GM12872 (cell line): ENCODE measurements at regions not wholly inside any gene's neighbourhood (a gene's known extent, or its start where the extent isn't known, plus 50 kb on each side); places are given as distances from the start of the nearest gene placed in this dataset.

Source experiments
- CTCF ChIP-seq: IDR thresholded peaks from 3 replicates; pipeline ENCODE4 v1.5.1; 2011; ENCODE audit warnings: low read depth, mild to moderate bottlenecking, low read length, moderate library complexity; ENCODE audit not compliant: insufficient read depth

- TF ChIP-seq CTCF: no peak
Observed at GRCh38 chr2:207238831-207239701, 73.3 kb upstream of the KLF7 start.

GRCh38 chr2:207239754-207240494, 74.2 kb upstream of the KLF7 start:
- no peak for TF ChIP-seq CTCF

GRCh38 chr2:207240649-207241048, 74.9 kb upstream of the KLF7 start:
- no peak for TF ChIP-seq CTCF

GRCh38 chr2:207241198-207241597, 75.5 kb upstream of the KLF7 start:
- no peak for TF ChIP-seq CTCF

GRCh38 chr2:207243601-207244000, 77.9 kb upstream of the KLF7 start:
- no peak for TF ChIP-seq CTCF

GRCh38 chr2:207244971-207245925, 79.5 kb upstream of the KLF7 start:
- TF ChIP-seq CTCF: no peak
